ENCODE measurements at regions not wholly inside any gene's neighbourhood (a gene's known extent, or its start where the extent isn't known, plus 50 kb on each side); places are given as distances from the start of the nearest gene placed in this dataset.

DNA sequence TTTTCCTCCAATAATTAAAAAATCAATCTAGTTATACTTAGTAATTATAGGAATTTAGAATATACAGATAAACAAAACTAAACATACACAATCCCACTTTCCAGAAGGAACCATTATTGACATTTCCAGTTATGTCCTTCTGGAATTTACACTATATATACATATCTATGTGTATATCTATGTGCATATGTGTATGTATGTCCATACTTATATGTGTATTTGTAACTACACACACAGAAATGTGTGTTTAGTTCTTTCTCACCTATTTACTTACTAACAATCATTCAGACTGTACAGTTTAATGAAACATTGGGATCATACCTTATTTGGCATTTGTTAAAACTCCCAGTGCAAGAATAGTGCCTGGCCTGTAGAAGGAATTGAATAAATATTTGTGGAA lies 126.4 kb downstream of the FHIP1A start:
- ChIA-PET RAD21 (ENCODE audit: low non-redundant PET in 1 of 2, low total read pairs in 2 of 2, uncharacterized antibody in 2 of 2, unreplicated experiment in 2 of 2) (no interaction called here), CTCF (no interaction called here)
- intact Hi-C loops (cut with micrococcal nuclease) = loop anchor here (10.0 kb wide), 1 partner anchor 859 kb away; no protein-coding TSS in a partner anchor

More for the DNA sequence above, 126.4 kb downstream of the FHIP1A start:
- Histone ChIP-seq H3K9ac (ENCODE audit: low read length) (no peak overlapping the region), H3K9me3 (ENCODE audit: control insufficient read depth in 1 of 2, insufficient read depth in 1 of 2, low read depth in 1 of 2, low read length in 2 of 2) (no peaks in the 10 kb centered on the region), H3K27ac (ENCODE audit: low read depth, low read length) (no peak overlapping the region), H2AFZ (ENCODE audit: low read depth, low read length, poor library complexity, severe bottlenecking) (no peak overlapping the region), H3K4me1 (ENCODE audit: control insufficient read depth in 1 of 2, insufficient read depth in 2 of 2, low read length in 2 of 2) (peaks cover 6 to 7% of the 10 kb centered on the region in 2 experiments), H3K27me3 (ENCODE audit: insufficient read depth, low read length) (no peaks in the 10 kb centered on the region), H3K9me2 (ENCODE audit: insufficient read depth) (no peaks in the 10 kb centered on the region), H4K20me1 (ENCODE audit: insufficient read depth) (no peaks in the 10 kb centered on the region), H3K4me2 (ENCODE audit: low read length) (no peak overlapping the region), H3K79me2 (ENCODE audit: insufficient read depth, low read length) (no peaks in the 10 kb centered on the region), H3K36me3 (ENCODE audit: control insufficient read depth in 1 of 2, insufficient read depth in 2 of 2, low read length in 2 of 2) (no peaks in the 10 kb centered on the region), H3K4me3 (replicated peaks in 1 of 2; ENCODE audit: low read depth in 1 of 2, low read length in 2 of 2) (no peak overlapping the region)
- BruUV-seq (replicated peaks) = no TSS peak
- POLR2A ChIA-PET = no interaction called here
- TF ChIP-seq ATF3 (IDR thresholded peaks at IDR 0.05) (no peak), SIN3A (IDR thresholded peaks at IDR 0.05; ENCODE audit: low read depth) (no peak), RAD21 (IDR thresholded peaks at IDR 0.05; ENCODE audit: low read depth) (no peak), ZFX (IDR thresholded peaks at IDR 0.05) (no peak), JUND (IDR thresholded peaks at IDR 0.05) (no peak), ELF1 (IDR thresholded peaks at IDR 0.05; ENCODE audit: borderline replicate concordance, low read depth) (no peak), EZH2phosphoT487 (IDR thresholded peaks at IDR 0.05; ENCODE audit: borderline replicate concordance) (no peak), MAX (IDR thresholded peaks at IDR 0.05) (no peak), SP1 (IDR thresholded peaks at IDR 0.05; ENCODE audit: low read depth) (no peak), CBX3 (IDR thresholded peaks at IDR 0.05; ENCODE audit: low read depth) (no peak), ZNF274 (IDR thresholded peaks at IDR 0.05; ENCODE audit: low read depth, low read length) (no peak)
- TF ChIP-seq, protein P1, sequence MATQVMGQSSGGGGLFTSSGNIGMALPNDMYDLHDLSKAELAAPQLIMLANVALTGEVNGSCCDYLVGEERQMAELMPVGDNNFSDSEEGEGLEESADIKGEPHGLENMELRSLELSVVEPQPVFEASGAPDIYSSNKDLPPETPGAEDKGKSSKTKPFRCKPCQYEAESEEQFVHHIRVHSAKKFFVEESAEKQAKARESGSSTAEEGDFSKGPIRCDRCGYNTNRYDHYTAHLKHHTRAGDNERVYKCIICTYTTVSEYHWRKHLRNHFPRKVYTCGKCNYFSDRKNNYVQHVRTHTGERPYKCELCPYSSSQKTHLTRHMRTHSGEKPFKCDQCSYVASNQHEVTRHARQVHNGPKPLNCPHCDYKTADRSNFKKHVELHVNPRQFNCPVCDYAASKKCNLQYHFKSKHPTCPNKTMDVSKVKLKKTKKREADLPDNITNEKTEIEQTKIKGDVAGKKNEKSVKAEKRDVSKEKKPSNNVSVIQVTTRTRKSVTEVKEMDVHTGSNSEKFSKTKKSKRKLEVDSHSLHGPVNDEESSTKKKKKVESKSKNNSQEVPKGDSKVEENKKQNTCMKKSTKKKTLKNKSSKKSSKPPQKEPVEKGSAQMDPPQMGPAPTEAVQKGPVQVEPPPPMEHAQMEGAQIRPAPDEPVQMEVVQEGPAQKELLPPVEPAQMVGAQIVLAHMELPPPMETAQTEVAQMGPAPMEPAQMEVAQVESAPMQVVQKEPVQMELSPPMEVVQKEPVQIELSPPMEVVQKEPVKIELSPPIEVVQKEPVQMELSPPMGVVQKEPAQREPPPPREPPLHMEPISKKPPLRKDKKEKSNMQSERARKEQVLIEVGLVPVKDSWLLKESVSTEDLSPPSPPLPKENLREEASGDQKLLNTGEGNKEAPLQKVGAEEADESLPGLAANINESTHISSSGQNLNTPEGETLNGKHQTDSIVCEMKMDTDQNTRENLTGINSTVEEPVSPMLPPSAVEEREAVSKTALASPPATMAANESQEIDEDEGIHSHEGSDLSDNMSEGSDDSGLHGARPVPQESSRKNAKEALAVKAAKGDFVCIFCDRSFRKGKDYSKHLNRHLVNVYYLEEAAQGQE (IDR thresholded peaks at IDR 0.05; ENCODE audit: low read depth) = no peak
- ATAC-seq (no peak), DNase-seq (ENCODE audit: low read depth, low spot score) (no peak)
